HG03039 (cell line): ENCODE measurements at regions not wholly inside any gene's neighbourhood (a gene's known extent, or its start where the extent isn't known, plus 50 kb on each side); places are given as distances from the start of the nearest gene placed in this dataset.

Experiments
- ATAC-seq: cut with Tn5 transposase; IDR thresholded peaks from one replicate; pipeline ENCODE4 v1.9.1; 2021; ENCODE audit warnings: mild to moderate bottlenecking, moderate library complexity; ENCODE audit not compliant: unreplicated experiment

- no peak for ATAC-seq
These were observed 344.0 kb upstream of the FAT3 start for GRCh38 chr11:91880660-91881059.

- no peak for ATAC-seq
These were observed 347.9 kb upstream of the FAT3 start for GRCh38 chr11:91876746-91877145.

GRCh38 chr11:91872243-91872642, 352.4 kb upstream of the FAT3 start:
- ATAC-seq = no peak

- ATAC-seq = no peak
These were observed 352.8 kb upstream of the FAT3 start for GRCh38 chr11:91871791-91872190.

GRCh38 chr11:91871048-91871447, 353.6 kb upstream of the FAT3 start:
- ATAC-seq = no peak

GRCh38 chr11:91869686-91870085, 354.9 kb upstream of the FAT3 start:
- ATAC-seq = no peak

- ATAC-seq = no peak
These were observed 358.0 kb upstream of the FAT3 start for GRCh38 chr11:91866642-91867041.

- ATAC-seq = no peak
These were observed 364.0 kb upstream of the FAT3 start for GRCh38 chr11:91860661-91861060.

- no peak for ATAC-seq
These were observed 365.0 kb upstream of the FAT3 start for GRCh38 chr11:91859666-91860065.

- ATAC-seq = no peak
These were observed 367.4 kb upstream of the FAT3 start for GRCh38 chr11:91857179-91857578.

- no peak for ATAC-seq
These were observed 369.8 kb upstream of the FAT3 start for GRCh38 chr11:91854780-91855179.

- ATAC-seq = no peak
These were observed 370.4 kb upstream of the FAT3 start for GRCh38 chr11:91854171-91854570.

- ATAC-seq = no peak
These were observed 372.7 kb upstream of the FAT3 start for GRCh38 chr11:91851908-91852307.

GRCh38 chr11:91850533-91851275, 373.9 kb upstream of the FAT3 start:
- no peak for ATAC-seq

GRCh38 chr11:91850021-91850420, 374.6 kb upstream of the FAT3 start:
- no peak for ATAC-seq

GRCh38 chr11:91846649-91847048, 378.0 kb upstream of the FAT3 start:
- ATAC-seq = no peak

GRCh38 chr11:91846002-91846401, 378.6 kb upstream of the FAT3 start:
- ATAC-seq = no peak

- no peak for ATAC-seq
These were observed 383.9 kb upstream of the FAT3 start for GRCh38 chr11:91840640-91841240.

- ATAC-seq = no peak
These were observed 386.9 kb upstream of the FAT3 start for GRCh38 chr11:91837411-91838330.

GRCh38 chr11:91835051-91835560, 389.5 kb upstream of the FAT3 start:
- no peak for ATAC-seq

GRCh38 chr11:91828901-91829300, 395.7 kb upstream of the FAT3 start:
- ATAC-seq = no peak
